Fibroblast of the aortic adventitia (primary cell): ENCODE measurements at regions not wholly inside any gene's neighbourhood (a gene's known extent, or its start where the extent isn't known, plus 50 kb on each side); places are given as distances from the start of the nearest gene placed in this dataset.

Experiments used
- DNase-seq: peaks from one replicate; pipeline ENCODE4 v3.0.0-alpha.2; 2010; ENCODE audit warnings: low read depth
- H3K4me3 ChIP-seq: 2 replicates; pipeline ENCODE4 v1.5.1; 2011; ENCODE audit warnings: low read depth, mild to moderate bottlenecking, control low read depth, low read length, moderate library complexity
- TF ChIP-seq, protein P1 (sequence below): IDR thresholded peaks from 2 replicates; pipeline ENCODE4 v1.5.1; 2011; ENCODE audit warnings: mild to moderate bottlenecking, low read length, control low read depth, inconsistent platforms; ENCODE audit not compliant: insufficient read depth

DNA sequence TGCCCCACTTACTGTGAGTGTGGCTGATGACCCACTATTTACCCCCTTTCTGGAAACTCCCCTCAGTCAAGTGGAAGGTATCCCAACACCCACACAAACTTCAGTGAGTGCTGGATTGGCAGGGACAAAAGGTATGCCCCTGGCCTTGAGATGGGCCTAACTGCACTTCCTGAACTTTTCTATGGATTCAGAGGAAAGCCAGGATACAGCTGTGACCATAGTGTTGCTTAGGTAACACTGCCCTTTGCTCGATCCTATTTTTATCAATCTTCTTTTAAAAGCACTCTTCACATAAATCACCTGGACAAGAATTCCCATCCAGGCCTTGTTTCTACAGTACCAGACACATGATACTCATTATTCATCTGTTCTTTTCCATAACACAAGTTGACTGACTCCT, 671.5 kb upstream of the SLC8A1 start:
- no peak overlapping the region for H3K4me3 ChIP-seq
- TF ChIP-seq, protein P1, sequence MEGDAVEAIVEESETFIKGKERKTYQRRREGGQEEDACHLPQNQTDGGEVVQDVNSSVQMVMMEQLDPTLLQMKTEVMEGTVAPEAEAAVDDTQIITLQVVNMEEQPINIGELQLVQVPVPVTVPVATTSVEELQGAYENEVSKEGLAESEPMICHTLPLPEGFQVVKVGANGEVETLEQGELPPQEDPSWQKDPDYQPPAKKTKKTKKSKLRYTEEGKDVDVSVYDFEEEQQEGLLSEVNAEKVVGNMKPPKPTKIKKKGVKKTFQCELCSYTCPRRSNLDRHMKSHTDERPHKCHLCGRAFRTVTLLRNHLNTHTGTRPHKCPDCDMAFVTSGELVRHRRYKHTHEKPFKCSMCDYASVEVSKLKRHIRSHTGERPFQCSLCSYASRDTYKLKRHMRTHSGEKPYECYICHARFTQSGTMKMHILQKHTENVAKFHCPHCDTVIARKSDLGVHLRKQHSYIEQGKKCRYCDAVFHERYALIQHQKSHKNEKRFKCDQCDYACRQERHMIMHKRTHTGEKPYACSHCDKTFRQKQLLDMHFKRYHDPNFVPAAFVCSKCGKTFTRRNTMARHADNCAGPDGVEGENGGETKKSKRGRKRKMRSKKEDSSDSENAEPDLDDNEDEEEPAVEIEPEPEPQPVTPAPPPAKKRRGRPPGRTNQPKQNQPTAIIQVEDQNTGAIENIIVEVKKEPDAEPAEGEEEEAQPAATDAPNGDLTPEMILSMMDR, result no peak
- no peak for DNase-seq

DNA sequence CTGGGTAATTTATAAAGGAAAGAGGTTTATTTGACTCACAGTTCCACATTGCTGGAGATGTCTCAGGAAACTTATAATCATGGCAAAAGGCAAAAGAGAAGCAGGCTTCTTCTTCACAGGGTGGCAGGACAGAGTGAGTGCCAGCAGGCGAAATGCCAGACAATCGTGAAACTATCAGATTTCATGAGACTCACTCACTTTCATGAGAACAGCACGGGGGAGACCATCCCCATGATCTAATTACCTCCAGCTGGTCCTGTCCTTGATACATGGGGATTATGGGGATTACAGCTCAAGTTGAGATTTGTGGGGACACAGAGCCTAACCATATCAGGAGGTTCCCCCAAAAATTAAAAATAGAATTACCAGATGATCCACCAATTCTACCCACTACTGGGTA, 675.5 kb upstream of the SLC8A1 start:
- TF ChIP-seq, protein P1, result no peak
- no peak overlapping the region for H3K4me3 ChIP-seq
- DNase-seq, result no peak

DNA sequence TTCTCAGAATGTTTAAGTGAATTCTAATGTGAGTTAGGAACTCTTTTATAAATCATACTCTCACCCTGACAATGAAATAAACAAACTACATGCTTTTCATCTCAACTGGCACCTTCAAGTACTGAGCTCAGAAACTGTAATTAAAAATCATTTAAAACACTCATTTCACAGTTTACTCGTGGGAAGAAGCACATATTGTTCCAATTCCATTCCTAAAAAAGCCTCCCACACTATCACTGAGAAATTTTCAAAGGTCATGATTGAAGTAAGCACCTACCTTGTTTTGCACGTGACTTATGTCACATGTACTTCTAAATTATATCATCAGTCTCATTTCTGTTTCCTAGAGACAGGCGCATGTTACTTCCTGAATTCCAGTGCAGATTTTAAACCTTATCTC, 678.1 kb upstream of the SLC8A1 start:
- DNase-seq, result no peak
- no peak overlapping the region for H3K4me3 ChIP-seq
- TF ChIP-seq, protein P1, result no peak

DNA sequence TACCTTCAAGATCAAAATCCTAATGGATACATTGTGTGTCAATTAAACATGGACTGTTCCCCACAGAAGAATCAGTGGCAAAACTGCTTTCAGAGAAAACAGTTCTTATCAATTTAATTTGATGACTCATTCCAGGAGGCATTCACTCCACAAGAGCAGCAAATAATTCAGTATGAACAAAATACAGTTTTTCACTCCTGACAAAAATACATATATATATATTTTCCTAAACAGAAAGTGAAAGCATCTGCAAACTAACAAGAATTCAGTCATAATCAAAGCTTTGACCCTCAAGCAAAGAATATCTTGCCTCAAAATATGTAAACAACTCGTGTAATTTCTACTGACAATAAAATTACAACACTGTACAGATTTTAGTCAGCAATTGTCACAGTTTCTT, 685.1 kb upstream of the SLC8A1 start:
- H3K4me3 ChIP-seq, result no peak overlapping the region
- TF ChIP-seq, protein P1, result no peak
- DNase-seq, result peak; percentile 0

DNA sequence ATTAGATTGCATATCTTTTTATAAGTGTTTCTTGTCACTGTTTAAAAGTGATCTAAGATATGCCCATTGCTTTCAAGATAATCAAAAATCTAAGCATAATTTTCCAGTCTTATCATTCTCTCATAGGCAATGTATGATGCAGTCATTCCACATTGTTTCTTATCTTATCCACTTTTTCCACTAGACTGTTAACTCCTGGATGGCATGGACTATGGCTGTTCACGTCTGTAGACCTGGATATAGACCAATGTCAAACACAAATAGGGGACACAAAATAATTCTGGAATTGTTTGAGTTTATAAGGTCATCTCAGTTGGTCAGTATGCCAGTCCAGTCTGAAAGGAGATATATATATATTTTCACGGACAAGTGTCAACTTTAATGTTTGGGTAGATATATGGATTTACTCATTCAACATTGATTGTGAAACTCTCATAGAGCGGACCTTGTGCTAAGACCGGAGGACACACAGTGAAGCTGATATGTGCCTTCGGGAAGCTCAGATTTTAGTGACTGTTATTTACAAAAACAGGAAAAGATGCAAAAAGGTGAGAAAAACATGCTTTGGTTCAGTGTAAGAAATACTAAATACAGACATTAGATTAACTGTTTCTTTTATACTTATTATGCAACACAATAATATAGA, 689.4 kb upstream of the SLC8A1 start:
- H3K4me3 ChIP-seq, result no peak overlapping the region
- DNase-seq, result no peak
- TF ChIP-seq, protein P1, result no peak

DNA sequence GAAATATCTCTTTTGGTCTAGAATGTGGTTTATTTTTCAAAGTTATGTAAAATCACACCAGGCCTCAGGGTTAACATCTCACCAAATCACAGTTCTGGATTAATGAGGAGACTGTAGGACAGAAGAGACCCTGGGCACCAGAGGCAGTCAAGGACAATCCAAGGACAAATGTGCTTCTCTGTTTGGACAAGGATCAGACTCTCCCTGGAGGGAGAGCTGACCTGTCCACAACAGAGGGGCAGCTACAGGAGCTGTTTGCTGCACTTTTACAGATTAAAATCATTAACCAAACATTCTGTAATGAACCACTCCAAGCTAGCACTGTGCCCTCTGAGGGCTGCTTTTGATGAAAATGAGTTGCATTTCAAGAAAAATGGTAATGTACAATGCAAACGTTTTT, 690.6 kb upstream of the SLC8A1 start:
- TF ChIP-seq, protein P1, result no peak
- no peak overlapping the region for H3K4me3 ChIP-seq
- no peak for DNase-seq

DNA sequence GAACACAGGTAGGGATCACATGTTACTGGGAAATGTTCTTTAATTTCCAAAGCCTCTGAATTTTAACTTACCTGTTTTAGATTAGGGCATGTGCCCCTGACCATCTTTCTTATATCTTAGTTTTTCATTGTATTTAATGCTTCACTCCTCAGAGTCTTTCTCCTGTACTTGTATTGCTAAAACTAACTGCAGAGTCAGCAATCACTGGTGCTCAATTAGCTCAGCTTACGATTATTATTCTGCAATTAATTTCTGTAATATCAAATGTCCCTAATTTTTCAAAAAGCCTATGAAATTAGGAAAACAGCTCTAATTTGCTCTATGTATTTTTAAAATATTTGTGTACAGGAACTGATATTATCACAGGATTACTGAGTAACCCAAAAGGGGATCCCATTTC, 693.2 kb upstream of the SLC8A1 start:
- H3K4me3 ChIP-seq, result no peak overlapping the region
- TF ChIP-seq, protein P1, result no peak
- DNase-seq, result no peak
